B cell (primary cell): ENCODE measurements at regions not wholly inside any gene's neighbourhood (a gene's known extent, or its start where the extent isn't known, plus 50 kb on each side); places are given as distances from the start of the nearest gene placed in this dataset.

Experiments
- EZH2 ChIP-seq: IDR thresholded peaks from 2 replicates; pipeline ENCODE4 v1.6.1; 2012; ENCODE audit warnings: borderline replicate concordance, low read depth, mild to moderate bottlenecking, moderate library complexity, low read length; ENCODE audit not compliant: insufficient read depth, poor library complexity, severe bottlenecking
- TF ChIP-seq, protein P1 (sequence below): fragments of 200-600 bp; IDR thresholded peaks from one replicate; pipeline ENCODE4 v1.8.0; 2022; ENCODE audit warnings: antibody characterized with exemption, mild to moderate bottlenecking

DNA sequence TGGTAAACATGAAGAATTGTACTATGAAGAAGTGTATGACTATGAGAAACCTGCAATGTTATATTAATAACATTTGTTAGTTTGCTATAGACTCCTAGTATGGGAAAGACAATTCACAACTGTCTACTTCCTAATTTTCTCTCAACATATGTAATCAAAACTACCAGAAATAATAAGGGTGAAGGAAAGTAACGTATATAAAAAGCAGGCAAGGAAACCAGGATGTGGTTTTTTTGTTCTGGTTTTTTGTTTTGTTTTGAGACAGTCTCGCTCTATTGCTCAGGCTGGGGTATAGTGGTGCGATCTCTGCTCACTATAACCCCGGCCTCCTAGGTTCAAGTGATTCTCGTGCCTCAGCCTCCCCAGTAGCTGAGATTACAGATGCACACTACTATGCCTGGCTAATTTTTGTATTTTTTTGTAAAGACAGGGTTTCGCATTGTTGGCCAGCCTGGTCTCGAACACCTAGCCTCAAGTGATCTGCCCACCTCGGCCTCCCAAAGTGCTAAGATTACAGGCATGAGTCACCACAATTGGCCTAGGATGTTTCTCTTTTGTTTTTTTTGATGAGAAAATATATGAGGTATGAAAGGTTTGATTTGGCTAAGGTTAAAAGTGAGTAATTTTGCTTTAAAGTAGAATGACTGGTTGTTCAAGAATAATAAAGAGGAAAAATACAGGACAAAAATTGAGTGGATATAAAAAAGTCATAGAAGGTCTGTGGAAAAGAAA lies 83.1 kb downstream of the PTCHD4 start:
- no peak for TF ChIP-seq EZH2
- TF ChIP-seq, protein P1, sequence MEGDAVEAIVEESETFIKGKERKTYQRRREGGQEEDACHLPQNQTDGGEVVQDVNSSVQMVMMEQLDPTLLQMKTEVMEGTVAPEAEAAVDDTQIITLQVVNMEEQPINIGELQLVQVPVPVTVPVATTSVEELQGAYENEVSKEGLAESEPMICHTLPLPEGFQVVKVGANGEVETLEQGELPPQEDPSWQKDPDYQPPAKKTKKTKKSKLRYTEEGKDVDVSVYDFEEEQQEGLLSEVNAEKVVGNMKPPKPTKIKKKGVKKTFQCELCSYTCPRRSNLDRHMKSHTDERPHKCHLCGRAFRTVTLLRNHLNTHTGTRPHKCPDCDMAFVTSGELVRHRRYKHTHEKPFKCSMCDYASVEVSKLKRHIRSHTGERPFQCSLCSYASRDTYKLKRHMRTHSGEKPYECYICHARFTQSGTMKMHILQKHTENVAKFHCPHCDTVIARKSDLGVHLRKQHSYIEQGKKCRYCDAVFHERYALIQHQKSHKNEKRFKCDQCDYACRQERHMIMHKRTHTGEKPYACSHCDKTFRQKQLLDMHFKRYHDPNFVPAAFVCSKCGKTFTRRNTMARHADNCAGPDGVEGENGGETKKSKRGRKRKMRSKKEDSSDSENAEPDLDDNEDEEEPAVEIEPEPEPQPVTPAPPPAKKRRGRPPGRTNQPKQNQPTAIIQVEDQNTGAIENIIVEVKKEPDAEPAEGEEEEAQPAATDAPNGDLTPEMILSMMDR = no peak
